ENCODE measurements at regions not wholly inside any gene's neighbourhood (a gene's known extent, or its start where the extent isn't known, plus 50 kb on each side); places are given as distances from the start of the nearest gene placed in this dataset.

GRCh38 chr5:97967292-97967691 is 784.2 kb upstream of the RIOK2 start:
- no peaks in the 10 kb centered on the region for H3K36me3 Mint-ChIP-seq
- H3K4me3 Mint-ChIP-seq: no peak overlapping the region
- H3K4me1 ChIP-seq (ENCODE audit: control insufficient read depth in 1 of 2, insufficient read depth in 2 of 2, low read length in 2 of 2): no peaks in the 10 kb centered on the region
- no peak overlapping the region for H3K27ac ChIP-seq (ENCODE audit: low read depth in 1 of 2, low read length in 2 of 2)
- no peak overlapping the region for H3K9ac ChIP-seq (ENCODE audit: insufficient read depth, low read length, poor library complexity, severe bottlenecking)
- H2AFZ ChIP-seq (ENCODE audit: insufficient read depth, low read depth, low read length, poor library complexity, severe bottlenecking): no peak overlapping the region
- H3K27me3 Mint-ChIP-seq (ENCODE audit: low read depth in 3 of 3): no peaks in the 10 kb centered on the region
- peaks cover 0 to 6% (median 0%) of the 10 kb centered on the region in 7 donors for H3K9me3 Mint-ChIP-seq
- intact Hi-C loops (cut with micrococcal nuclease): no loop called here
- WGBS (ENCODE audit: insufficient coverage): no CpG with 5 or more reads among the region's 3 CpGs
- no peaks in the 10 kb centered on the region for H3K36me3 ChIP-seq (replicated peaks in 1 of 2; ENCODE audit: control insufficient read depth in 1 of 2, insufficient read depth in 2 of 2, low read length in 2 of 2)
- no peak for DNase-seq
- no peaks in the 10 kb centered on the region for H4K20me1 ChIP-seq (ENCODE audit: insufficient read depth, low read length)
- H3K79me2 ChIP-seq (ENCODE audit: insufficient read depth, low read length): no peaks in the 10 kb centered on the region
- no peak overlapping the region for H3K27ac Mint-ChIP-seq
- H3K4me3 ChIP-seq (replicated peaks in 1 of 3; ENCODE audit: low read depth in 2 of 3, low read length in 3 of 3): no peak overlapping the region
- no peaks in the 10 kb centered on the region for H3K4me1 Mint-ChIP-seq
- TF ChIP-seq CTCF (IDR thresholded peaks at IDR 0.05): no peak
- H3K4me2 ChIP-seq (replicated peaks; ENCODE audit: extremely low read depth, low read length, poor library complexity, severe bottlenecking): no peak overlapping the region
- no peaks in the 10 kb centered on the region for H3K9me3 ChIP-seq (replicated peaks in 1 of 2; ENCODE audit: control insufficient read depth in 1 of 2, insufficient read depth in 1 of 2, low read length in 2 of 2)
- no peaks in the 10 kb centered on the region for H3K27me3 ChIP-seq (ENCODE audit: control insufficient read depth in 2 of 2, insufficient read depth in 2 of 2, low read length in 2 of 2)

DNA sequence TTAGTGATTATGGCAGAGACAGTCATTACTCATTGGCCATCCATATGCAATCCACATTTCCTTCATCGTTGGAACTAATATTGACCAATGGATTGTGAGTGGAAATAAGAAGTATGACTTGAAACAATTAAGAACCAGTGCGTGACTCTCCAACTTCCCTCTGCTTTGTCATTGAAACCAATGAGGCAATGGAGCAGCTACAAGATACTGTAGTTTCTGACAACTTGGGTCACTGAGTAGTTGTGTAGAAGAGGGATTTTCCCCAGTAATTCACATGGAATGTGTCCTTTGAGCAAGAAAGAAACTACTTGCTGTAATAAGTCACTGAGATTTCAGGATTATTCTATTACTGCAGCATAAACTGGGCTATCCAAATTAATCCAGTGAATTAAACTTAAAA is 785.3 kb upstream of the RIOK2 start:
- H3K4me3 ChIP-seq (replicated peaks in 1 of 3; ENCODE audit: low read depth in 2 of 3, low read length in 3 of 3): no peak overlapping the region
- H3K27ac Mint-ChIP-seq: no peak overlapping the region
- no peak overlapping the region for H3K9ac ChIP-seq (ENCODE audit: insufficient read depth, low read length, poor library complexity, severe bottlenecking)
- no peaks in the 10 kb centered on the region for H3K27me3 Mint-ChIP-seq (ENCODE audit: low read depth in 3 of 3)
- no peaks in the 10 kb centered on the region for H3K4me1 ChIP-seq (ENCODE audit: control insufficient read depth in 1 of 2, insufficient read depth in 2 of 2, low read length in 2 of 2)
- H3K36me3 ChIP-seq (replicated peaks in 1 of 2; ENCODE audit: control insufficient read depth in 1 of 2, insufficient read depth in 2 of 2, low read length in 2 of 2): no peaks in the 10 kb centered on the region
- H3K9me3 Mint-ChIP-seq: peaks cover 0 to 6% (median 0%) of the 10 kb centered on the region in 7 donors
- no peaks in the 10 kb centered on the region for H3K9me3 ChIP-seq (replicated peaks in 1 of 2; ENCODE audit: control insufficient read depth in 1 of 2, insufficient read depth in 1 of 2, low read length in 2 of 2)
- intact Hi-C loops (cut with micrococcal nuclease): no loop called here
- no peak overlapping the region for H3K4me3 Mint-ChIP-seq
- no peaks in the 10 kb centered on the region for H3K36me3 Mint-ChIP-seq
- no peak for TF ChIP-seq CTCF (IDR thresholded peaks at IDR 0.05)
- H3K4me2 ChIP-seq (replicated peaks; ENCODE audit: extremely low read depth, low read length, poor library complexity, severe bottlenecking): no peak overlapping the region
- no peaks in the 10 kb centered on the region for H3K4me1 Mint-ChIP-seq
- H2AFZ ChIP-seq (ENCODE audit: insufficient read depth, low read depth, low read length, poor library complexity, severe bottlenecking): no peak overlapping the region
- no peaks in the 10 kb centered on the region for H3K79me2 ChIP-seq (ENCODE audit: insufficient read depth, low read length)
- H3K27ac ChIP-seq (ENCODE audit: low read depth in 1 of 2, low read length in 2 of 2): no peak overlapping the region
- WGBS (ENCODE audit: insufficient coverage): no CpG with 5 or more reads among the region's 2 CpGs
- DNase-seq: no peak
- no peaks in the 10 kb centered on the region for H4K20me1 ChIP-seq (ENCODE audit: insufficient read depth, low read length)
- H3K27me3 ChIP-seq (ENCODE audit: control insufficient read depth in 2 of 2, insufficient read depth in 2 of 2, low read length in 2 of 2): no peaks in the 10 kb centered on the region
